Transverse colon (tissue), 4 donors: ENCODE measurements at regions not wholly inside any gene's neighbourhood (a gene's known extent, or its start where the extent isn't known, plus 50 kb on each side); places are given as distances from the start of the nearest gene placed in this dataset.
A peak's percentile ranks its signal among the peaks of the same experiment; 100 is the strongest.

Experiments used
- DNase-seq: peaks from one replicate; pipeline ENCODE4 v3.0.0-alpha.2; 2019
- H3K27ac ChIP-seq, 4 donors: fragments of 200-600 bp; sonication (generic); 2 replicates each; pipeline ENCODE4 v1.5.1; 2016 to 2018; ENCODE audit warnings: inconsistent platforms in 4 of 4
- H3K27me3 ChIP-seq: fragments of 200-600 bp; sonication (generic); 2 replicates; pipeline ENCODE4 v1.5.1; 2017; ENCODE audit warnings: inconsistent platforms
- H3K36me3 ChIP-seq, 4 donors: fragments of 200-600 bp; sonication (generic); 2 replicates each; pipeline ENCODE4 v1.5.1; 2017 to 2019; ENCODE audit warnings: inconsistent platforms in 4 of 4
- H3K4me1 ChIP-seq, 4 donors: fragments of 200-600 bp; sonication (generic); 2 replicates each; pipeline ENCODE4 v1.5.1; 2017 to 2020; ENCODE audit warnings: inconsistent platforms in 4 of 4
- H3K4me3 ChIP-seq, 4 donors: fragments of 200-600 bp; sonication (generic); 1 replicate in 1 of 4; 2 replicates in 3 of 4; pipeline versions ENCODE4 v1.5.1 to v1.6.1; 2017 to 2019; ENCODE audit warnings: inconsistent platforms in 4 of 4
- H3K9me3 ChIP-seq, 2 donors: fragments of 200-600 bp; sonication (generic); 2 replicates each; pipeline ENCODE4 v1.5.1; 2017 to 2019; ENCODE audit warnings: inconsistent platforms in 2 of 2
- CTCF ChIP-seq, 5 experiments: fragments of 200-600 bp in 3 of 5; fragments of 450-650 bp in 2 of 5; sonication (generic) in 3 of 5; IDR thresholded peaks; 1 replicate in 2 of 5; 2 replicates in 3 of 5; pipeline ENCODE4 v1.5.1; 2016 to 2017; ENCODE audit warnings: antibody characterized with exemption in 5 of 5, inconsistent platforms in 3 of 5, mild to moderate bottlenecking in 2 of 5, moderate library complexity in 1 of 5
- EP300 ChIP-seq: sonication (generic); formaldehyde crosslinking; IDR thresholded peaks from one replicate; pipeline ENCODE4 v1.6.1; 2017; ENCODE audit warnings: antibody characterized with exemption, low read depth
- POLR2A ChIP-seq: fragments of 450-650 bp; IDR thresholded peaks from one replicate; pipeline ENCODE4 v1.6.1; 2016; ENCODE audit warnings: antibody characterized with exemption, mild to moderate bottlenecking, moderate library complexity
- POLR2AphosphoS5 ChIP-seq, 3 donors: sonication (generic); formaldehyde crosslinking; IDR thresholded peaks; one replicate each; pipeline ENCODE4 v1.6.1; 2016; ENCODE audit warnings: antibody characterized with exemption in 3 of 3
- WGBS, 2 donors: methylation state at CpG; one replicate each; pipeline ENCODE4 v1.1.5; 2018; ENCODE audit warnings: low coverage in 1 of 2; 5-methylcytosine and 5-hydroxymethylcytosine counted together
- in situ Hi-C, 4 donors: fragments of 200-750 bp; cut with MboI; loops; one replicate each; pipeline versions ENCODE4 v1.15.0 to v1.15.1; 2017; ENCODE audit warnings: low sequenced_read_pairs in 3 of 4, low pct_ligation_motif_present in 1 of 4, low pct_unique_long_range_greater_than_20kb in 1 of 4
- intact Hi-C: fragments of 100-400 bp; cut with DNase I; formaldehyde crosslinking; loops from one replicate; pipeline ENCODE4 v1.15.1; 2023; ENCODE audit warnings: low total_unique reads

GRCh38 chrX:110851780-110852179, 56.2 kb upstream of the CHRDL1 start:
- no peaks in the 10 kb centered on the region for H3K27me3 ChIP-seq
- intact Hi-C loops (loop anchor here (2.0 kb wide), 1 partner anchor 21 kb away; no protein-coding TSS in a partner anchor), in situ Hi-C loops (loop anchor here in 3 of 4 donors (5.0 to 10.0 kb wide), 3 partner anchors 397 to 404 kb away; no protein-coding TSS in a partner anchor)
- no peaks in the 10 kb centered on the region for H3K36me3 ChIP-seq
- no peaks in the 10 kb centered on the region for H3K4me1 ChIP-seq
- H3K4me3 ChIP-seq, result no peak overlapping the region
- H3K27ac ChIP-seq, result no peak overlapping the region
- TF ChIP-seq EP300, result no peak
- TF ChIP-seq CTCF (IDR thresholded peaks at IDR 0.05), result no peak
- no peak for TF ChIP-seq POLR2AphosphoS5 (IDR thresholded peaks at IDR 0.05)
- no peak for TF ChIP-seq POLR2A
- no peaks in the 10 kb centered on the region for H3K9me3 ChIP-seq
- no peak for DNase-seq
- 69% methylated on average over 4 of the region's 4 CpGs; no CpG with 5 or more reads in 1 of the 2 donors for WGBS, 2 donors

GRCh38 chrX:110847334-110847733, 51.7 kb upstream of the CHRDL1 start:
- Histone ChIP-seq H3K36me3 (no peaks in the 10 kb centered on the region), H3K9me3 (no peaks in the 10 kb centered on the region), H3K27ac (no peak overlapping the region), H3K4me1 (no peaks in the 10 kb centered on the region), H3K27me3 (no peaks in the 10 kb centered on the region), H3K4me3 (no peak overlapping the region)
- in situ Hi-C loops (loop anchor here in 1 of 4 donors (10.0 kb wide), 1 partner anchor 393 kb away; no protein-coding TSS in a partner anchor), intact Hi-C loops (no loop called here)
- no peak for DNase-seq
- 0 to 5% methylated on average over 3 to 5 of the region's 5 CpGs for WGBS, 2 donors
- TF ChIP-seq CTCF (IDR thresholded peaks at IDR 0.05) (peak; percentile 36 to 67 (median 42)), EP300 (no peak)

GRCh38 chrX:110846071-110846470, 50.5 kb upstream of the CHRDL1 start:
- H3K4me1 ChIP-seq, result no peaks in the 10 kb centered on the region
- intact Hi-C loops (no loop called here), in situ Hi-C loops (loop anchor here in 1 of 4 donors (10.0 kb wide), 1 partner anchor 391 kb away; no protein-coding TSS in a partner anchor)
- no peaks in the 10 kb centered on the region for H3K9me3 ChIP-seq
- 42 to 80% methylated on average over 1 of the region's 1 CpG for WGBS, 2 donors
- H3K36me3 ChIP-seq, result no peaks in the 10 kb centered on the region
- TF ChIP-seq EP300, result no peak
- TF ChIP-seq POLR2AphosphoS5 (IDR thresholded peaks at IDR 0.05), result no peak
- no peak for TF ChIP-seq CTCF (IDR thresholded peaks at IDR 0.05)
- no peak for TF ChIP-seq POLR2A
- no peak overlapping the region for H3K27ac ChIP-seq
- DNase-seq, result no peak
- H3K27me3 ChIP-seq, result no peaks in the 10 kb centered on the region
- no peak overlapping the region for H3K4me3 ChIP-seq
